ENCODE measurements at regions not wholly inside any gene's neighbourhood (a gene's known extent, or its start where the extent isn't known, plus 50 kb on each side); places are given as distances from the start of the nearest gene placed in this dataset.
"Not testable (repeated sequence)": the region's sequence is repeated elsewhere in the genome, so short reads cannot be mapped to it uniquely, and the experiment has no call there.

GRCh38 chrX:92081250-92081649, 302.1 kb downstream of the PCDH11X start:
- not testable (repeated sequence) for H3K4me1 ChIP-seq (ENCODE audit: control insufficient read depth in 5 of 5, insufficient read depth in 5 of 5, low read length in 5 of 5); H3K9me3 ChIP-seq (ENCODE audit: control insufficient read depth in 5 of 5, low read length in 5 of 5); H3K4me3 ChIP-seq (ENCODE audit: low read depth in 1 of 5, low read length in 5 of 5); H3K36me3 ChIP-seq (ENCODE audit: control insufficient read depth in 5 of 5, insufficient read depth in 5 of 5, low read length in 5 of 5); H3K9ac ChIP-seq (ENCODE audit: low read length in 5 of 5); H3K27me3 ChIP-seq (ENCODE audit: control insufficient read depth in 5 of 5, insufficient read depth in 4 of 5, low read length in 5 of 5); H3K27ac ChIP-seq (ENCODE audit: low read depth, low read length)

- not testable (repeated sequence) for H3K9ac ChIP-seq (ENCODE audit: low read length in 5 of 5)
These were observed 311.6 kb downstream of the PCDH11X start for GRCh38 chrX:92090756-92091155.

GRCh38 chrX:92098136-92098535, 319.0 kb downstream of the PCDH11X start:
- not testable (repeated sequence) for H3K9me3 ChIP-seq (ENCODE audit: control insufficient read depth in 5 of 5, low read length in 5 of 5); H3K4me1 ChIP-seq (ENCODE audit: control insufficient read depth in 5 of 5, insufficient read depth in 5 of 5, low read length in 5 of 5); H3K4me3 ChIP-seq (ENCODE audit: low read depth in 1 of 5, low read length in 5 of 5); H3K9ac ChIP-seq (ENCODE audit: low read length in 5 of 5); H3K27me3 ChIP-seq (ENCODE audit: control insufficient read depth in 5 of 5, insufficient read depth in 4 of 5, low read length in 5 of 5); H3K27ac ChIP-seq (ENCODE audit: low read depth, low read length); H3K36me3 ChIP-seq (ENCODE audit: control insufficient read depth in 5 of 5, insufficient read depth in 5 of 5, low read length in 5 of 5)

More at GRCh38 chrX:92090756-92091155, 311.6 kb downstream of the PCDH11X start:
- not testable (repeated sequence) for H3K27me3 ChIP-seq (ENCODE audit: control insufficient read depth in 5 of 5, insufficient read depth in 4 of 5, low read length in 5 of 5); H3K9me3 ChIP-seq (ENCODE audit: control insufficient read depth in 5 of 5, low read length in 5 of 5); H3K4me1 ChIP-seq (ENCODE audit: control insufficient read depth in 5 of 5, insufficient read depth in 5 of 5, low read length in 5 of 5); H3K36me3 ChIP-seq (ENCODE audit: control insufficient read depth in 5 of 5, insufficient read depth in 5 of 5, low read length in 5 of 5); H3K4me3 ChIP-seq (ENCODE audit: low read depth in 1 of 5, low read length in 5 of 5); H3K27ac ChIP-seq (ENCODE audit: low read depth, low read length)

- H3K4me1 ChIP-seq (ENCODE audit: control insufficient read depth in 5 of 5, insufficient read depth in 5 of 5, low read length in 5 of 5); H3K9me3 ChIP-seq (ENCODE audit: control insufficient read depth in 5 of 5, low read length in 5 of 5); H3K36me3 ChIP-seq (ENCODE audit: control insufficient read depth in 5 of 5, insufficient read depth in 5 of 5, low read length in 5 of 5); H3K27me3 ChIP-seq (ENCODE audit: control insufficient read depth in 5 of 5, insufficient read depth in 4 of 5, low read length in 5 of 5); H3K27ac ChIP-seq (ENCODE audit: low read depth, low read length); H3K9ac ChIP-seq (ENCODE audit: low read length in 5 of 5); H3K4me3 ChIP-seq (ENCODE audit: low read depth in 1 of 5, low read length in 5 of 5): not testable (repeated sequence)
These were observed 320.9 kb downstream of the PCDH11X start for GRCh38 chrX:92100095-92100494.

- not testable (repeated sequence) for H3K27me3 ChIP-seq (ENCODE audit: control insufficient read depth in 5 of 5, insufficient read depth in 4 of 5, low read length in 5 of 5); H3K27ac ChIP-seq (ENCODE audit: low read depth, low read length); H3K36me3 ChIP-seq (ENCODE audit: control insufficient read depth in 5 of 5, insufficient read depth in 5 of 5, low read length in 5 of 5); H3K9ac ChIP-seq (ENCODE audit: low read length in 5 of 5); H3K4me1 ChIP-seq (ENCODE audit: control insufficient read depth in 5 of 5, insufficient read depth in 5 of 5, low read length in 5 of 5); H3K9me3 ChIP-seq (ENCODE audit: control insufficient read depth in 5 of 5, low read length in 5 of 5); H3K4me3 ChIP-seq (ENCODE audit: low read depth in 1 of 5, low read length in 5 of 5)
These were observed 326.5 kb downstream of the PCDH11X start for GRCh38 chrX:92105693-92106092.

GRCh38 chrX:92106671-92107070, 327.5 kb downstream of the PCDH11X start:
- not testable (repeated sequence) for H3K4me1 ChIP-seq (ENCODE audit: control insufficient read depth in 5 of 5, insufficient read depth in 5 of 5, low read length in 5 of 5); H3K9ac ChIP-seq (ENCODE audit: low read length in 5 of 5); H3K27ac ChIP-seq (ENCODE audit: low read depth, low read length); H3K4me3 ChIP-seq (ENCODE audit: low read depth in 1 of 5, low read length in 5 of 5); H3K27me3 ChIP-seq (ENCODE audit: control insufficient read depth in 5 of 5, insufficient read depth in 4 of 5, low read length in 5 of 5); H3K9me3 ChIP-seq (ENCODE audit: control insufficient read depth in 5 of 5, low read length in 5 of 5); H3K36me3 ChIP-seq (ENCODE audit: control insufficient read depth in 5 of 5, insufficient read depth in 5 of 5, low read length in 5 of 5)

GRCh38 chrX:92110410-92110911, 331.3 kb downstream of the PCDH11X start:
- not testable (repeated sequence) for H3K9me3 ChIP-seq (ENCODE audit: control insufficient read depth in 5 of 5, low read length in 5 of 5); H3K4me1 ChIP-seq (ENCODE audit: control insufficient read depth in 5 of 5, insufficient read depth in 5 of 5, low read length in 5 of 5); H3K9ac ChIP-seq (ENCODE audit: low read length in 5 of 5); H3K27me3 ChIP-seq (ENCODE audit: control insufficient read depth in 5 of 5, insufficient read depth in 4 of 5, low read length in 5 of 5); H3K36me3 ChIP-seq (ENCODE audit: control insufficient read depth in 5 of 5, insufficient read depth in 5 of 5, low read length in 5 of 5); H3K27ac ChIP-seq (ENCODE audit: low read depth, low read length); H3K4me3 ChIP-seq (ENCODE audit: low read depth in 1 of 5, low read length in 5 of 5)

- H3K9me3 ChIP-seq (ENCODE audit: control insufficient read depth in 5 of 5, low read length in 5 of 5); H3K4me3 ChIP-seq (ENCODE audit: low read depth in 1 of 5, low read length in 5 of 5); H3K27ac ChIP-seq (ENCODE audit: low read depth, low read length); H3K9ac ChIP-seq (ENCODE audit: low read length in 5 of 5); H3K36me3 ChIP-seq (ENCODE audit: control insufficient read depth in 5 of 5, insufficient read depth in 5 of 5, low read length in 5 of 5); H3K27me3 ChIP-seq (ENCODE audit: control insufficient read depth in 5 of 5, insufficient read depth in 4 of 5, low read length in 5 of 5); H3K4me1 ChIP-seq (ENCODE audit: control insufficient read depth in 5 of 5, insufficient read depth in 5 of 5, low read length in 5 of 5): not testable (repeated sequence)
These were observed 338.5 kb downstream of the PCDH11X start for GRCh38 chrX:92117701-92118100.

GRCh38 chrX:92163035-92163434, 383.9 kb downstream of the PCDH11X start:
- not testable (repeated sequence) for H3K36me3 ChIP-seq (ENCODE audit: control insufficient read depth in 5 of 5, insufficient read depth in 5 of 5, low read length in 5 of 5); H3K9ac ChIP-seq (ENCODE audit: low read length in 5 of 5); H3K27me3 ChIP-seq (ENCODE audit: control insufficient read depth in 5 of 5, insufficient read depth in 4 of 5, low read length in 5 of 5); H3K4me1 ChIP-seq (ENCODE audit: control insufficient read depth in 5 of 5, insufficient read depth in 5 of 5, low read length in 5 of 5); H3K27ac ChIP-seq (ENCODE audit: low read depth, low read length); H3K9me3 ChIP-seq (ENCODE audit: control insufficient read depth in 5 of 5, low read length in 5 of 5); H3K4me3 ChIP-seq (ENCODE audit: low read depth in 1 of 5, low read length in 5 of 5)

GRCh38 chrX:92209936-92210335, 430.8 kb downstream of the PCDH11X start:
- Histone ChIP-seq H3K9ac (ENCODE audit: low read length in 5 of 5) (no peak overlapping the region), H3K36me3 (ENCODE audit: control insufficient read depth in 5 of 5, insufficient read depth in 5 of 5, low read length in 5 of 5) (no peaks in the 10 kb centered on the region), H3K9me3 (ENCODE audit: control insufficient read depth in 5 of 5, low read length in 5 of 5) (no peaks in the 10 kb centered on the region), H3K27ac (ENCODE audit: low read depth, low read length) (no peak overlapping the region), H3K27me3 (ENCODE audit: control insufficient read depth in 5 of 5, insufficient read depth in 4 of 5, low read length in 5 of 5) (peaks cover 0 to 2% (median 0%) of the 10 kb centered on the region in 5 donors), H3K4me1 (ENCODE audit: control insufficient read depth in 5 of 5, insufficient read depth in 5 of 5, low read length in 5 of 5) (no peaks in the 10 kb centered on the region), H3K4me3 (ENCODE audit: low read depth in 1 of 5, low read length in 5 of 5) (no peak overlapping the region)

- H3K36me3 ChIP-seq (ENCODE audit: control insufficient read depth in 5 of 5, insufficient read depth in 5 of 5, low read length in 5 of 5): no peaks in the 10 kb centered on the region
These were observed 434.6 kb downstream of the PCDH11X start for GRCh38 chrX:92213786-92214185.

More at GRCh38 chrX:92213786-92214185, 434.6 kb downstream of the PCDH11X start:
- Histone ChIP-seq H3K27ac (ENCODE audit: low read depth, low read length) (no peak overlapping the region), H3K27me3 (ENCODE audit: control insufficient read depth in 5 of 5, insufficient read depth in 4 of 5, low read length in 5 of 5) (peaks cover 0 to 2% (median 0%) of the 10 kb centered on the region in 5 donors), H3K4me3 (ENCODE audit: low read depth in 1 of 5, low read length in 5 of 5) (no peak overlapping the region), H3K9me3 (ENCODE audit: control insufficient read depth in 5 of 5, low read length in 5 of 5) (no peaks in the 10 kb centered on the region), H3K9ac (ENCODE audit: low read length in 5 of 5) (no peak overlapping the region), H3K4me1 (ENCODE audit: control insufficient read depth in 5 of 5, insufficient read depth in 5 of 5, low read length in 5 of 5) (no peaks in the 10 kb centered on the region)
